ENCODE measurements at regions not wholly inside any gene's neighbourhood (a gene's known extent, or its start where the extent isn't known, plus 50 kb on each side); places are given as distances from the start of the nearest gene placed in this dataset.
A peak's percentile ranks its signal among the peaks of the same experiment; 100 is the strongest.
"Not testable (repeated sequence)": the region's sequence is repeated elsewhere in the genome, so short reads cannot be mapped to it uniquely, and the experiment has no call there.

GRCh38 chr9:95391271-95391670 is 73.8 kb upstream of the FANCC start:
- DNase-seq (ENCODE audit: low read depth, low spot score); in situ Hi-C loops (cut with HindIII; ENCODE audit: low pct_unique_long_range_greater_than_20kb, low sequenced_read_pairs): not testable (repeated sequence)

GRCh38 chr9:95389373-95389772 is 71.9 kb upstream of the FANCC start:
- in situ Hi-C loops (cut with HindIII; ENCODE audit: low pct_unique_long_range_greater_than_20kb, low sequenced_read_pairs): no loop called here
- no peak for DNase-seq (ENCODE audit: low read depth, low spot score)

- in situ Hi-C loops (cut with HindIII; ENCODE audit: low pct_unique_long_range_greater_than_20kb, low sequenced_read_pairs): no loop called here
- DNase-seq (ENCODE audit: low read depth, low spot score): no peak
Measured at GRCh38 chr9:95386843-95387242, 69.3 kb upstream of the FANCC start.

GRCh38 chr9:95385521-95385920 is 68.0 kb upstream of the FANCC start:
- no peak for DNase-seq (ENCODE audit: low read depth, low spot score)
- in situ Hi-C loops (cut with HindIII; ENCODE audit: low pct_unique_long_range_greater_than_20kb, low sequenced_read_pairs): no loop called here

- in situ Hi-C loops (cut with HindIII; ENCODE audit: low pct_unique_long_range_greater_than_20kb, low sequenced_read_pairs): no loop called here
- no peak for DNase-seq (ENCODE audit: low read depth, low spot score)
Measured at GRCh38 chr9:95383845-95384244, 66.3 kb upstream of the FANCC start.

- DNase-seq (ENCODE audit: low read depth, low spot score): no peak
- in situ Hi-C loops (cut with HindIII; ENCODE audit: low pct_unique_long_range_greater_than_20kb, low sequenced_read_pairs): no loop called here
Measured at GRCh38 chr9:95383185-95383676, 65.7 kb upstream of the FANCC start.

GRCh38 chr9:95382433-95382832 is 64.9 kb upstream of the FANCC start:
- DNase-seq (ENCODE audit: low read depth, low spot score): no peak

GRCh38 chr9:95381221-95381620 is 63.7 kb upstream of the FANCC start:
- in situ Hi-C loops (cut with HindIII; ENCODE audit: low pct_unique_long_range_greater_than_20kb, low sequenced_read_pairs): no loop called here
- no peak for DNase-seq (ENCODE audit: low read depth, low spot score)

More at GRCh38 chr9:95382433-95382832, 64.9 kb upstream of the FANCC start:
- in situ Hi-C loops (cut with HindIII; ENCODE audit: low pct_unique_long_range_greater_than_20kb, low sequenced_read_pairs): no loop called here

- DNase-seq (ENCODE audit: low read depth, low spot score): peak; percentile 39
- in situ Hi-C loops (cut with HindIII; ENCODE audit: low pct_unique_long_range_greater_than_20kb, low sequenced_read_pairs): no loop called here
Measured at GRCh38 chr9:95379630-95380029, 62.1 kb upstream of the FANCC start.

- no peak for DNase-seq (ENCODE audit: low read depth, low spot score)
- in situ Hi-C loops (cut with HindIII; ENCODE audit: low pct_unique_long_range_greater_than_20kb, low sequenced_read_pairs): no loop called here
Measured at GRCh38 chr9:95373782-95374487, 56.4 kb upstream of the FANCC start.

GRCh38 chr9:95373069-95373681 is 55.7 kb upstream of the FANCC start:
- in situ Hi-C loops (cut with HindIII; ENCODE audit: low pct_unique_long_range_greater_than_20kb, low sequenced_read_pairs): no loop called here
- DNase-seq (ENCODE audit: low read depth, low spot score): no peak

- no peak for DNase-seq (ENCODE audit: low read depth, low spot score)
- in situ Hi-C loops (cut with HindIII; ENCODE audit: low pct_unique_long_range_greater_than_20kb, low sequenced_read_pairs): no loop called here
Measured at GRCh38 chr9:95370064-95370463, 52.6 kb upstream of the FANCC start.

- DNase-seq (ENCODE audit: low read depth, low spot score): no peak
- in situ Hi-C loops (cut with HindIII; ENCODE audit: low pct_unique_long_range_greater_than_20kb, low sequenced_read_pairs): no loop called here
Measured at GRCh38 chr9:95368377-95369160, 51.1 kb upstream of the FANCC start.

Measured in SK-MEL-5 (cell line).